Heart left ventricle (tissue), 13 donors: ENCODE measurements at regions not wholly inside any gene's neighbourhood (a gene's known extent, or its start where the extent isn't known, plus 50 kb on each side); places are given as distances from the start of the nearest gene placed in this dataset.

Experiments used
- POLR2A ChIP-seq, 2 donors: fragments of 450-650 bp; IDR thresholded peaks; one replicate each; pipeline ENCODE4 v1.6.1; 2017; ENCODE audit warnings: antibody characterized with exemption in 2 of 2, mild to moderate bottlenecking in 2 of 2, moderate library complexity in 2 of 2
- TF ChIP-seq, protein P1 (sequence below), 12 donors: fragments of 200-600 bp; sonication (generic) in 4 of 12; IDR thresholded peaks; one replicate each; pipeline versions ENCODE4 v1.5.0 to v1.8.0; 2018 to 2022; ENCODE audit warnings: antibody characterized with exemption in 12 of 12, mild to moderate bottlenecking in 5 of 12
- donor health status: ischemic (EF 13 %, LVEDD 7.1; RV severe dilation, severe dysfunction).
- donor health status: DM: no; HTN: yes; CAD: no.
- donor health status: DM: no; HTN: no; CAD: no.
- donor health status: ischemic (EF 25% LVEDD 6.9; RV normal size, moderate dysfunction).
- donor health status: ischemic (EF 25% LVEDD 5.7; RV mildly dilated, moderate dysfunction).
- donor health status: ischemic (EF 35%, LVEDD 5.7; RV mildly dilated, moderate dysfunction).
- donor health status: nonischemic (EF 11% LVEDD 7.7; RV severe dilation, severe dysfunction).
- donor health status: DM: yes; HTN: yes; CAD: no.
- donor health status: PGD.
- donor health status: ischemic (EF 29% LVEDD 5.4; RV normal size, mild dysfunction).
- donor health status: nonischemic (EF 23%, LVEDD 6.1; RV moderate dilation, normal function).

DNA sequence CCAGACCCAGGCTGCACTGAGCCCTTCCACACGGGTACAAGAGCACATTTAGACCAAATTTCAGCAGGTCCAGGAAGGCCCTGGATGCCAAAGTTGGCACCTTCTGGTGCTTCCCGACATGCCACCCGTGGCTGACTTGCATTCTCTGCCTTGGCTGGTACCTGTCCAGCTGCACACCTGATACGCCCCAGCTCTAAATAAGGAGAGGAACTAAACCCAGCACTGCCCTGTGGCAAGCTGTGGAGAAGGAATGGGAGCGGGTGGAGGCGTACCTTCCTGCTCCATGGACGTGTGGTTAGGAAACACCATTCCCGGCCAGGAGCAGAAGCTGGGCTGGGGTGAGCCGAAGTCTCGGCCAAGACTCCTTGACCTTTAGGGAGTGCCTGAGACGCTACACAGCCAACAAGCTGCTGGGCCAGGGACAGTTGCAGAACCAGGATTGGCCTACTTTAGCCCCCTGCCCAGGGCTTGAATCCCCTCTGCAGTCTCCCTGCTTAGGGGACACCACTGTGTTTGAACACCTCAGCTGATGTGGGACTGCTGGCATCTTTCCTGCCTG is 86.5 kb upstream of the TAF1B start:
- TF ChIP-seq, protein P1, sequence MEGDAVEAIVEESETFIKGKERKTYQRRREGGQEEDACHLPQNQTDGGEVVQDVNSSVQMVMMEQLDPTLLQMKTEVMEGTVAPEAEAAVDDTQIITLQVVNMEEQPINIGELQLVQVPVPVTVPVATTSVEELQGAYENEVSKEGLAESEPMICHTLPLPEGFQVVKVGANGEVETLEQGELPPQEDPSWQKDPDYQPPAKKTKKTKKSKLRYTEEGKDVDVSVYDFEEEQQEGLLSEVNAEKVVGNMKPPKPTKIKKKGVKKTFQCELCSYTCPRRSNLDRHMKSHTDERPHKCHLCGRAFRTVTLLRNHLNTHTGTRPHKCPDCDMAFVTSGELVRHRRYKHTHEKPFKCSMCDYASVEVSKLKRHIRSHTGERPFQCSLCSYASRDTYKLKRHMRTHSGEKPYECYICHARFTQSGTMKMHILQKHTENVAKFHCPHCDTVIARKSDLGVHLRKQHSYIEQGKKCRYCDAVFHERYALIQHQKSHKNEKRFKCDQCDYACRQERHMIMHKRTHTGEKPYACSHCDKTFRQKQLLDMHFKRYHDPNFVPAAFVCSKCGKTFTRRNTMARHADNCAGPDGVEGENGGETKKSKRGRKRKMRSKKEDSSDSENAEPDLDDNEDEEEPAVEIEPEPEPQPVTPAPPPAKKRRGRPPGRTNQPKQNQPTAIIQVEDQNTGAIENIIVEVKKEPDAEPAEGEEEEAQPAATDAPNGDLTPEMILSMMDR (IDR thresholded peaks at IDR 0.05) = no peak
- TF ChIP-seq POLR2A (IDR thresholded peaks at IDR 0.05) = no peak
